Transverse colon (tissue), 4 donors: ENCODE measurements at regions not wholly inside any gene's neighbourhood (a gene's known extent, or its start where the extent isn't known, plus 50 kb on each side); places are given as distances from the start of the nearest gene placed in this dataset.

Source experiments
- DNase-seq: peaks from one replicate; pipeline ENCODE4 v3.0.0-alpha.2; 2019
- H3K27ac ChIP-seq, 4 donors: fragments of 200-600 bp; sonication (generic); 2 replicates each; pipeline ENCODE4 v1.5.1; 2016 to 2018; ENCODE audit warnings: inconsistent platforms in 4 of 4
- H3K27me3 ChIP-seq: fragments of 200-600 bp; sonication (generic); 2 replicates; pipeline ENCODE4 v1.5.1; 2017; ENCODE audit warnings: inconsistent platforms
- H3K36me3 ChIP-seq, 4 donors: fragments of 200-600 bp; sonication (generic); 2 replicates each; pipeline ENCODE4 v1.5.1; 2017 to 2019; ENCODE audit warnings: inconsistent platforms in 4 of 4
- H3K4me1 ChIP-seq, 4 donors: fragments of 200-600 bp; sonication (generic); 2 replicates each; pipeline ENCODE4 v1.5.1; 2017 to 2020; ENCODE audit warnings: inconsistent platforms in 4 of 4
- H3K4me3 ChIP-seq, 4 donors: fragments of 200-600 bp; sonication (generic); 1 replicate in 1 of 4; 2 replicates in 3 of 4; pipeline versions ENCODE4 v1.5.1 to v1.6.1; 2017 to 2019; ENCODE audit warnings: inconsistent platforms in 4 of 4
- H3K9me3 ChIP-seq, 2 donors: fragments of 200-600 bp; sonication (generic); 2 replicates each; pipeline ENCODE4 v1.5.1; 2017 to 2019; ENCODE audit warnings: inconsistent platforms in 2 of 2
- EP300 ChIP-seq: sonication (generic); formaldehyde crosslinking; IDR thresholded peaks from one replicate; pipeline ENCODE4 v1.6.1; 2017; ENCODE audit warnings: antibody characterized with exemption, low read depth
- POLR2A ChIP-seq: fragments of 450-650 bp; IDR thresholded peaks from one replicate; pipeline ENCODE4 v1.6.1; 2016; ENCODE audit warnings: antibody characterized with exemption, mild to moderate bottlenecking, moderate library complexity
- POLR2AphosphoS5 ChIP-seq, 3 donors: sonication (generic); formaldehyde crosslinking; IDR thresholded peaks; one replicate each; pipeline ENCODE4 v1.6.1; 2016; ENCODE audit warnings: antibody characterized with exemption in 3 of 3
- WGBS, 2 donors: methylation state at CpG; one replicate each; pipeline ENCODE4 v1.1.5; 2018; ENCODE audit warnings: low coverage in 1 of 2; 5-methylcytosine and 5-hydroxymethylcytosine counted together
- in situ Hi-C, 4 donors: fragments of 200-750 bp; cut with MboI; loops; one replicate each; pipeline versions ENCODE4 v1.15.0 to v1.15.1; 2017; ENCODE audit warnings: low sequenced_read_pairs in 3 of 4, low pct_ligation_motif_present in 1 of 4, low pct_unique_long_range_greater_than_20kb in 1 of 4
- intact Hi-C: fragments of 100-400 bp; cut with DNase I; formaldehyde crosslinking; loops from one replicate; pipeline ENCODE4 v1.15.1; 2023; ENCODE audit warnings: low total_unique reads
- TF ChIP-seq, protein P1 (sequence below), 5 experiments: fragments of 200-600 bp in 3 of 5; fragments of 450-650 bp in 2 of 5; sonication (generic) in 3 of 5; IDR thresholded peaks; 1 replicate in 2 of 5; 2 replicates in 3 of 5; pipeline ENCODE4 v1.5.1; 2016 to 2017; ENCODE audit warnings: antibody characterized with exemption in 5 of 5, inconsistent platforms in 3 of 5, mild to moderate bottlenecking in 2 of 5, moderate library complexity in 1 of 5

DNA sequence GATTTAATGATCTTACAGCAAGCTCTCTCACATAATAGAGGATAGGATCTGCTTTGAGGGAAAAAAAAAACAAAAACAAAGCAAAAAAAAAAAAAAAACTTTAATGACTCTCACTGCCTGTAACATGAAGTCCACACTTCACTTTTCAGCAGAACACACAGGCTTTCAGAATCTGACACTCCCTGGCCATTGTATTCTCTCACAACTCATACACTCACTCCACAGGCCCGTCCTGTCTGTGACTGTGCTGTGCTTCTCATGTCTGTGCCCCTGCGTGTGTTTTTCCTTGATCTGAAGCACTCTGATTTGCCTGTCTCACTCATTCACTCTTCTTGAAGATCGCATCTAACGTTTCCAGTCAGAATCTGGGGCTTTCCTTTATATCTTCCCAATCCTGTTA lies 460.8 kb downstream of the TMA16 start:
- Histone ChIP-seq H3K36me3 (no peaks in the 10 kb centered on the region), H3K27me3 (no peaks in the 10 kb centered on the region), H3K4me1 (no peaks in the 10 kb centered on the region), H3K27ac (no peak overlapping the region), H3K4me3 (no peak overlapping the region), H3K9me3 (no peaks in the 10 kb centered on the region)
- TF ChIP-seq POLR2AphosphoS5 (IDR thresholded peaks at IDR 0.05) (no peak), EP300 (no peak), POLR2A (no peak)
- TF ChIP-seq, protein P1, sequence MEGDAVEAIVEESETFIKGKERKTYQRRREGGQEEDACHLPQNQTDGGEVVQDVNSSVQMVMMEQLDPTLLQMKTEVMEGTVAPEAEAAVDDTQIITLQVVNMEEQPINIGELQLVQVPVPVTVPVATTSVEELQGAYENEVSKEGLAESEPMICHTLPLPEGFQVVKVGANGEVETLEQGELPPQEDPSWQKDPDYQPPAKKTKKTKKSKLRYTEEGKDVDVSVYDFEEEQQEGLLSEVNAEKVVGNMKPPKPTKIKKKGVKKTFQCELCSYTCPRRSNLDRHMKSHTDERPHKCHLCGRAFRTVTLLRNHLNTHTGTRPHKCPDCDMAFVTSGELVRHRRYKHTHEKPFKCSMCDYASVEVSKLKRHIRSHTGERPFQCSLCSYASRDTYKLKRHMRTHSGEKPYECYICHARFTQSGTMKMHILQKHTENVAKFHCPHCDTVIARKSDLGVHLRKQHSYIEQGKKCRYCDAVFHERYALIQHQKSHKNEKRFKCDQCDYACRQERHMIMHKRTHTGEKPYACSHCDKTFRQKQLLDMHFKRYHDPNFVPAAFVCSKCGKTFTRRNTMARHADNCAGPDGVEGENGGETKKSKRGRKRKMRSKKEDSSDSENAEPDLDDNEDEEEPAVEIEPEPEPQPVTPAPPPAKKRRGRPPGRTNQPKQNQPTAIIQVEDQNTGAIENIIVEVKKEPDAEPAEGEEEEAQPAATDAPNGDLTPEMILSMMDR (IDR thresholded peaks at IDR 0.05), result no peak
- intact Hi-C loops, result no loop called here
- no peak for DNase-seq
- in situ Hi-C loops, result no loop called here
- WGBS, 2 donors, result 68 to 79% methylated on average over 4 of the region's 4 CpGs

DNA sequence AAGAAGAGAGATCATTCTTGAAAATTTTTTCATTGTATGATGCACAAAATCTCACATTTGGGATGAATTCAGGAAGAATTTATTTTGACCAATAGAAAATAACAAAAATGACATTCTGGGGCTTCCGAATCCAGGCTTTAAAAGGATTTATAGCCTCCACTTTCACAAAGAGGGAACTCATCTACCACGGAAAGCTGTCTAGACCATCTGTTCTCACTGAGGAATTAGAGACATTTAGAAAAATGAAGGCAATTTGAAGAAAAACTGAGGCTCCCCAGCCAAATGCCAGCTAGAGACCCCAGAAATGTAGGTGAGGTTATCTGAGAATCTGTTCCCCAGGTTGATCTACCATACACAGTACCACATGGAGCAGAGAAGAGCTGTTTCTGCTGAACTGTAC lies 464.3 kb downstream of the TMA16 start:
- no peaks in the 10 kb centered on the region for H3K36me3 ChIP-seq
- intact Hi-C loops, result no loop called here
- TF ChIP-seq, protein P1 (IDR thresholded peaks at IDR 0.05), result no peak
- TF ChIP-seq POLR2A, result no peak
- no peak for TF ChIP-seq POLR2AphosphoS5 (IDR thresholded peaks at IDR 0.05)
- TF ChIP-seq EP300, result no peak
- no peaks in the 10 kb centered on the region for H3K4me1 ChIP-seq
- WGBS, 2 donors, result 57 to 89% methylated on average over 2 of the region's 2 CpGs
- no peak for DNase-seq
- no peaks in the 10 kb centered on the region for H3K27me3 ChIP-seq
- in situ Hi-C loops, result no loop called here
- H3K4me3 ChIP-seq, result no peak overlapping the region
- H3K27ac ChIP-seq, result no peak overlapping the region
- no peaks in the 10 kb centered on the region for H3K9me3 ChIP-seq

DNA sequence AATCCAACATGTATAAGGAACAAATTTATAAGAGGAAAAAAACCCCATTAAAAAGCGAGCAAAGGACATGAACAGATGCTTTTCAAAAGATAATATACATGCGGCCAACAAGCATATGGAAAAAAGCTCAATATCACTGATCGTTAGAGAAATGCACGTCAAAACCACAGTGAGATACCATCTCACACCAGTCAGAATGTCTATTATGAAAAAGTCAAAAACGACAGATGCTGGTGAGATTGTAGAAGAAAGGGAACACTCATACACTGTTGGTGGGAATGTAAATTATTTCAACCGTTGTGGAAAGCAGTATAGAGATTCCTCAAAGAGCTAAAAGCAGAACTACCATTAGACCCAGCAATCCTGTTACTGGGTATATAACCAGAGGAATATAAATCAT lies 465.4 kb downstream of the TMA16 start:
- WGBS, 2 donors, result 76% methylated on average over 6 of the region's 6 CpGs
- intact Hi-C loops, result no loop called here

DNA sequence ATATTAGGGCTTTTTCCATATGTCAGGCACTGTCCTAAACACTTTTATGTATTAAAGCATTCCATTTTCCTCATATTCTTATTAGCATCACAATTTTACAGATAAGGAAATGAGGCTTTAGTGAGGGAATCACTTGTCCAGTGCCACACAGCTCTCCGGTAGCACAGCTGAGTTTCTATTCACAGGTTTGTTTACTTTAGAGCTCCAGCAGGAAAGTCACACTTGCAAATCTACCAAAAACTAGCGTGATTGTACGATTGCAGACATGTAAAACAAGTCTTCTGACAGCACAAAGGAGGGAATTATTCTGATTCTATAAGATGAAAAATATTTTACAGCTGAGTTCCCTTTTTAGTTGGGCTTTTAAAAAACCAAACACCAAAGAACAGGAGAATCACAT lies 472.1 kb downstream of the TMA16 start:
- no peaks in the 10 kb centered on the region for H3K36me3 ChIP-seq
- no peaks in the 10 kb centered on the region for H3K4me1 ChIP-seq
- 14 to 20% methylated on average over 3 of the region's 3 CpGs for WGBS, 2 donors
- H3K27ac ChIP-seq, result no peak overlapping the region
- intact Hi-C loops, result no loop called here
- no peaks in the 10 kb centered on the region for H3K9me3 ChIP-seq
- in situ Hi-C loops, result no loop called here
- H3K27me3 ChIP-seq, result no peaks in the 10 kb centered on the region
- TF ChIP-seq, protein P1 (IDR thresholded peaks at IDR 0.05), result no peak
- no peak for TF ChIP-seq POLR2A
- no peak for TF ChIP-seq POLR2AphosphoS5 (IDR thresholded peaks at IDR 0.05)
- no peak for TF ChIP-seq EP300
- DNase-seq, result no peak
- H3K4me3 ChIP-seq, result no peak overlapping the region

More for the DNA sequence above, 465.4 kb downstream of the TMA16 start:
- H3K4me3 ChIP-seq, result no peak overlapping the region
- H3K4me1 ChIP-seq, result no peaks in the 10 kb centered on the region
- DNase-seq, result no peak
- no peak overlapping the region for H3K27ac ChIP-seq
- no peaks in the 10 kb centered on the region for H3K27me3 ChIP-seq
- H3K36me3 ChIP-seq, result no peaks in the 10 kb centered on the region
- in situ Hi-C loops, result no loop called here
- H3K9me3 ChIP-seq, result no peaks in the 10 kb centered on the region
- TF ChIP-seq POLR2AphosphoS5 (IDR thresholded peaks at IDR 0.05), result no peak
- no peak for TF ChIP-seq POLR2A
- no peak for TF ChIP-seq EP300
- TF ChIP-seq, protein P1 (IDR thresholded peaks at IDR 0.05), result no peak
